Gastrocnemius medialis (tissue), 4 donors: ENCODE measurements at regions not wholly inside any gene's neighbourhood (a gene's known extent, or its start where the extent isn't known, plus 50 kb on each side); places are given as distances from the start of the nearest gene placed in this dataset.

Source experiments
- ATAC-seq, 2 donors: fragments of 150-250 bp; one replicate each; pipeline ENCODE4 v1.9.1; 2016
- DNase-seq, 2 donors: peaks; one replicate each; pipeline ENCODE4 v3.0.0-alpha.2; 2019
- H3K27ac ChIP-seq, 4 donors: fragments of 200-600 bp; sonication (generic); 1 replicate in 1 of 4; 2 replicates in 3 of 4; pipeline ENCODE4 v1.5.1; 2016 to 2018; ENCODE audit warnings: mild to moderate bottlenecking in 2 of 4, moderate library complexity in 1 of 4
- H3K27me3 ChIP-seq, 3 donors: fragments of 200-600 bp; sonication (generic) in 2 of 3; 1 replicate in 1 of 3; 2 replicates in 2 of 3; pipeline versions ENCODE4 v1.5.1 to v1.6.0; 2016 to 2019; ENCODE audit warnings: mild to moderate bottlenecking in 1 of 3, moderate library complexity in 1 of 3
- H3K36me3 ChIP-seq, 2 donors: fragments of 200-600 bp; sonication (generic) in 1 of 2; one replicate each; pipeline ENCODE4 v1.5.1; 2017 to 2018
- H3K4me1 ChIP-seq, 2 donors: fragments of 200-600 bp; sonication (generic) in 1 of 2; one replicate each; pipeline ENCODE4 v1.5.1; 2016 to 2017; ENCODE audit warnings: mild to moderate bottlenecking in 2 of 2
- H3K4me3 ChIP-seq, 4 donors: fragments of 200-600 bp; sonication (generic) in 3 of 4; 1 replicate in 1 of 4; 2 replicates in 3 of 4; pipeline ENCODE4 v1.5.1; 2016 to 2019; ENCODE audit warnings: mild to moderate bottlenecking in 2 of 4
- H3K9me3 ChIP-seq, 3 donors: fragments of 200-600 bp; sonication (generic) in 2 of 3; 1 replicate in 1 of 3; 2 replicates in 2 of 3; pipeline ENCODE4 v1.5.1; 2016 to 2019
- CTCF ChIP-seq, 5 experiments: fragments of 450-650 bp in 3 of 5; fragments of 200-600 bp in 2 of 5; sonication (generic) in 2 of 5; IDR thresholded peaks in 4 of 5; conservative IDR thresholded peaks in 1 of 5; 1 replicate in 4 of 5; 2 replicates in 1 of 5; pipeline ENCODE4 v1.5.1; 2016 to 2019; ENCODE audit warnings: antibody characterized with exemption in 5 of 5, mild to moderate bottlenecking in 3 of 5, moderate library complexity in 3 of 5
- POLR2A ChIP-seq, 2 donors: fragments of 450-650 bp; IDR thresholded peaks; one replicate each; pipeline ENCODE4 v1.6.1; 2017; ENCODE audit warnings: antibody characterized with exemption in 2 of 2, mild to moderate bottlenecking in 2 of 2, moderate library complexity in 2 of 2
- in situ Hi-C, 4 donors: fragments of 200-750 bp; cut with MboI; loops; one replicate each; pipeline versions ENCODE4 v1.15.0 to v1.8.0; 2017; ENCODE audit warnings: low sequenced_read_pairs in 4 of 4
- intact Hi-C: fragments of 100-400 bp; cut with DNase I; formaldehyde crosslinking; loops from one replicate; pipeline ENCODE4 v1.15.1; 2023; ENCODE audit warnings: low total_unique reads

DNA sequence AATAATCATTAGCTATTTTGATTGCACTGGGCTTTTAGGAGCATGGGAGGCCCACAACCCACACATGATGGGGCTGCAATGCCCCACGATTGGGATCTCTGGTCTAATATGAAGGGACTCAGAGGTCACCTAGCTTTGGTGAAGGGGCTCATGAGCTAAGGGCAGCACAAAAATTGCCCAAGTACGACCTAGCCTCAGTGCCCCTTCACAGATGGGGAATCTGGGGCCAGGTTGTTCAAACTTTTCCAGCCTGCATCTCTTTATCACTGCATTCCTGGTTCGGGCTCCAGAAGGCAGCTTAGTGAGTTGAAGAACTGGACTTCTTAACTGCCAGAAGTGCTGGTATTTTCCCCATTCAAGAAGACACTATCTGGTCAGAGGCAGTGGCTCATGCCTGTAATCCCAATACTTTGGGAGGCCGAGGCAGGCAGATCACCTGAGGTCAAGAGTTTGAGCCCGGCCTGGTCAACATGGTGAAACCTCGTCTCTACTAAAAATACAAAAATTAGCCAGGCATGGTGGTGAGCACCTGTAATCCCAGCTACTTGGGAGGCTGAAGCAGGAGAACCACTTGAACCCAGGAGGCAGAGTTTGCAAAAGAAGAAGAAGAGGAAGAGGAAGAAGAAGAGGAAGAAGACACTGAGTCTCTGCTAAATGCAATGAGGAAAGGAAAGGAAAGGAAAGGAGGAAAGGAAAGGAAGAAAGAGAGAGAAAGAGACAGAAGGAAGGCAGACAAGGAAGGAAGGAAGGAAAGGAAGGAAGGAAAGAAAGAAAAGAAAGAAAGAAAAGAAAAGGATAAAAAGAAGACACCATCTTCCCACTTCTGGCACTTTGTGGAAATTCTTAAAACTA, 258.5 kb upstream of the IRF2BP2 start:
- Histone ChIP-seq H3K27me3 (no peaks in the 10 kb centered on the region), H3K27ac (peak overlapping the region; percentile 69 to 85 (median 77)), H3K36me3 (no peaks in the 10 kb centered on the region), H3K4me3 (no peak overlapping the region), H3K9me3 (no peaks in the 10 kb centered on the region), H3K4me1 (peaks cover 34 to 52% of the 10 kb centered on the region in 2 donors)
- in situ Hi-C loops (loop anchor here (10.0 to 25.0 kb wide), 4 partner anchors 131 to 381 kb away; partner anchors contain the start of gene TARBP1 (in 2 of the 4)), intact Hi-C loops (no loop called here)
- TF ChIP-seq POLR2A (IDR thresholded peaks at IDR 0.05) (no peak), CTCF (IDR thresholded peaks at IDR 0.05 in 4 of 5, conservative IDR thresholded peaks at IDR 0.05 in 1 of 5) (no peak)
- no peak for ATAC-seq
- no peak for DNase-seq

- in situ Hi-C loops (loop anchor here (10.0 to 25.0 kb wide), 4 partner anchors 129 to 379 kb away; partner anchors contain the start of gene TARBP1 (in 2 of the 4)), intact Hi-C loops (no loop called here)
- Histone ChIP-seq H3K36me3 (no peaks in the 10 kb centered on the region), H3K4me3 (no peak overlapping the region), H3K27ac (peak overlapping the region; percentile 69 to 85 (median 77)), H3K9me3 (no peaks in the 10 kb centered on the region), H3K27me3 (no peaks in the 10 kb centered on the region), H3K4me1 (peaks cover 46 to 61% of the 10 kb centered on the region in 2 donors)
- DNase-seq, result peak; percentile 71 to 83
- no peak for TF ChIP-seq CTCF (IDR thresholded peaks at IDR 0.05 in 4 of 5, conservative IDR thresholded peaks at IDR 0.05 in 1 of 5)
- no peak for TF ChIP-seq POLR2A (IDR thresholded peaks at IDR 0.05)
- ATAC-seq, result peak; percentile 53 to 74
Observed at GRCh38 chr1:234866007-234866866, 256.3 kb upstream of the IRF2BP2 start.

DNA sequence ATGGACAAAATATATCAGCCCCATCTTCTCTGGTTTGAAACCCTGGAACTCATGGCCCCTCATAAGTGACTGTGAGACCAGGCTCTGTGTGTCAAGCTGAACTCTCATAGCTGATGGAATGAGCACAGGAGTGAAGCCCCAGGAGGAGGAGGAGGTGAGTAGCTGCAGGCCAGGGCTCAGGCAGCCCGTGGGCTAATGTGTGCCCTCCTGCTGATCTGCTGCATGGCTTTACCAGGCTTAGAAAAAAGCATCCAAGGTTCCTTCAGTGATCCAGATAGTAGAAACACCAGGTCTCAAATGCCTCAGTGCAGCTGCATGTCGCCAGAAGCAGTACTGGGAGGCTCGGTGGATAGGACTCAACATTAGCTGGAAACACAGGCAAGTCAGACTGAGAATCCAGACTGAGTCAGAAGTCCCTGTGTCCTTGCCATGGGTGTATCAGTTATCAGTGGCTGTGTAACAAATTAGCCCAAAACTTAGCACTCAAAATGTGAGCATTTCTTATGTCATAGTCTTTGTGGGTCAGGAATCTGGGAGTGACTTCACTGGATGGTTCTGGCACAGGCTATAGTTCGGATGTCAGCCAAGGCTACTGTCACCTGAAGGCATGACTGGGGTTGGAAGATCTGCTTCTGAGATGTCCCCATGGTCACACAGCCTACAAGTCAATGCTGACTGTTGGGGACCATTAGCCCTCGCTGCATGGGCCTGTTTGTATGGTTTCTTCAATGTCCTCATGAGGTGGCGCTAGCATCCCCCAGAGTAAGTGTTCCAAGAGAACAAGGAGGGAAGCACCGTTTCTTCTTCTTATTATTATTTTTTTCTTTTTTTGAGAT, 255.4 kb upstream of the IRF2BP2 start:
- no peak overlapping the region for H3K4me3 ChIP-seq
- no peaks in the 10 kb centered on the region for H3K36me3 ChIP-seq
- intact Hi-C loops (no loop called here), in situ Hi-C loops (loop anchor here (10.0 to 25.0 kb wide), 4 partner anchors 128 to 378 kb away; partner anchors contain the start of gene TARBP1 (in 2 of the 4))
- ATAC-seq (no peak), DNase-seq (no peak)
- H3K27ac ChIP-seq, result peak overlapping the region in 2 of 4 donors; percentile 76 to 78
- H3K9me3 ChIP-seq, result no peaks in the 10 kb centered on the region
- H3K27me3 ChIP-seq, result no peaks in the 10 kb centered on the region
- TF ChIP-seq CTCF (IDR thresholded peaks at IDR 0.05 in 4 of 5, conservative IDR thresholded peaks at IDR 0.05 in 1 of 5), result no peak
- no peak for TF ChIP-seq POLR2A (IDR thresholded peaks at IDR 0.05)
- H3K4me1 ChIP-seq, result peaks cover 46 to 55% of the 10 kb centered on the region in 2 donors

DNA sequence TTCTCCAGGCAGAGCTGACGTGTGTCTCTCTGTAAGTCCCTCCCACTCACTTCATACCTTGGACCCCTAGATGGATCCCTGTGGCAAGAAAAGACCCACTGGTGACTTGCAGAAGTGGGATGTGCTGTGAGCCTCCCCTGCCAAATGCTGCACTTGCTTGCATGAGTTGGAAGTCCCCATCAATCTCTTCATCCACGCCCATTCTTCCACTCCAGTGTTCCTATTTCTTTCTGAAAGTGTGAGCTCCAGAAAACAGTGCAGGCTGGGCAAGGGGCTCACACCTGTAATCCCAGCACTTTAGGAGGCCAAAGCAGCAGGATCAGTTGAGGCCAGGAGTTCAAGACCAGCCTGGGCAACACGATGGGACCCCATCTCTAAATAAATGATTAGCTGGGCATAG, 254.1 kb upstream of the IRF2BP2 start:
- H3K4me3 ChIP-seq, result no peak overlapping the region
- ATAC-seq (no peak), DNase-seq (no peak)
- intact Hi-C loops, result no loop called here
- peak overlapping the region; percentile 68 to 84 (median 75) for H3K27ac ChIP-seq
- H3K9me3 ChIP-seq, result no peaks in the 10 kb centered on the region
- no peaks in the 10 kb centered on the region for H3K27me3 ChIP-seq
- no peaks in the 10 kb centered on the region for H3K36me3 ChIP-seq
- TF ChIP-seq CTCF (IDR thresholded peaks at IDR 0.05 in 4 of 5, conservative IDR thresholded peaks at IDR 0.05 in 1 of 5), result no peak
- no peak for TF ChIP-seq POLR2A (IDR thresholded peaks at IDR 0.05)
- peaks cover 42 to 43% of the 10 kb centered on the region in 2 donors for H3K4me1 ChIP-seq
- in situ Hi-C loops, result loop anchor here (10.0 to 25.0 kb wide), 4 partner anchors 127 to 377 kb away; partner anchors contain the start of gene TARBP1 (in 2 of the 4)
